ENCODE measurements at regions not wholly inside any gene's neighbourhood (a gene's known extent, or its start where the extent isn't known, plus 50 kb on each side); places are given as distances from the start of the nearest gene placed in this dataset.
A peak's percentile ranks its signal among the peaks of the same experiment; 100 is the strongest.

GRCh38 chr13:47548294-47548840, 452.7 kb downstream of the SUCLA2 start:
- H3K9me3 ChIP-seq (replicated peaks; ENCODE audit: control insufficient read depth, low read depth, low read length) = no peaks in the 10 kb centered on the region
- no peaks in the 10 kb centered on the region for H3K36me3 ChIP-seq (ENCODE audit: control insufficient read depth, insufficient read depth, low read length)
- H3K4me3 ChIP-seq (ENCODE audit: low read length) = no peak overlapping the region
- peaks cover 2% of the 10 kb centered on the region for H3K4me1 ChIP-seq (ENCODE audit: control insufficient read depth, insufficient read depth, low read length)
- no peak for DNase-seq
- H3K27me3 ChIP-seq (ENCODE audit: control insufficient read depth, insufficient read depth, low read length) = no peaks in the 10 kb centered on the region
- WGBS (ENCODE audit: insufficient coverage) = 43% methylated on average over 2 of the region's 4 CpGs
- no peak overlapping the region for H3K27ac ChIP-seq (ENCODE audit: low read length)

GRCh38 chr13:47546391-47547225, 454.5 kb downstream of the SUCLA2 start:
- H3K36me3 ChIP-seq (ENCODE audit: control insufficient read depth, insufficient read depth, low read length) = no peaks in the 10 kb centered on the region
- DNase-seq = peak; percentile 67
- H3K27me3 ChIP-seq (ENCODE audit: control insufficient read depth, insufficient read depth, low read length) = no peaks in the 10 kb centered on the region
- peaks cover 2% of the 10 kb centered on the region for H3K4me1 ChIP-seq (ENCODE audit: control insufficient read depth, insufficient read depth, low read length)
- H3K27ac ChIP-seq (ENCODE audit: low read length) = no peak overlapping the region
- no peak overlapping the region for H3K4me3 ChIP-seq (ENCODE audit: low read length)
- WGBS (ENCODE audit: insufficient coverage) = no CpG with 5 or more reads among the region's 7 CpGs
- no peaks in the 10 kb centered on the region for H3K9me3 ChIP-seq (replicated peaks; ENCODE audit: control insufficient read depth, low read depth, low read length)

GRCh38 chr13:47545201-47546024, 455.7 kb downstream of the SUCLA2 start:
- DNase-seq = peak; percentile 78
- 100% methylated on average over 1 of the region's 5 CpGs for WGBS (ENCODE audit: insufficient coverage)
- Histone ChIP-seq H3K27ac (ENCODE audit: low read length) (no peak overlapping the region), H3K4me3 (ENCODE audit: low read length) (no peak overlapping the region), H3K4me1 (ENCODE audit: control insufficient read depth, insufficient read depth, low read length) (peaks cover 2% of the 10 kb centered on the region), H3K27me3 (ENCODE audit: control insufficient read depth, insufficient read depth, low read length) (no peaks in the 10 kb centered on the region), H3K36me3 (ENCODE audit: control insufficient read depth, insufficient read depth, low read length) (no peaks in the 10 kb centered on the region), H3K9me3 (replicated peaks; ENCODE audit: control insufficient read depth, low read depth, low read length) (no peaks in the 10 kb centered on the region)

DNA sequence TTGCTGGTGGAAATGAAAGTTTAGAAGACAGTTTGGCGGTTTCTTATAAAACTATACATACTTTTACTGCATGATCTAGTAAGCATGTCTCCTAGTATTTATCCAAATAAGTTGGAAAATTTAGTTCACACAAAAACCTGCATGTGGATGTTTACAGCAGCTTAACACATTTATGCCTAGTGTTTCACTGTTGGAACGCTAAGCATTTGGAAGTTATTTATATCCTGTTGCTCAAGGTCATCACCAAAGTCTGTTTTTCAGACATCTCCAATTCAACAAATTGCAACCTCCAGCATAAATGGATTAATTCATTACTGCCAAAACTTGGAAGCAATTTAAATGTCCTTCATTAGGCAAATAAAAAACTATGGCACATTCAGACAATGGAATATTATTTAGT, 461.8 kb downstream of the SUCLA2 start:
- DNase-seq = no peak
- no CpG with 5 or more reads among the region's 2 CpGs for WGBS (ENCODE audit: insufficient coverage)
- Histone ChIP-seq H3K27me3 (ENCODE audit: control insufficient read depth, insufficient read depth, low read length) (no peaks in the 10 kb centered on the region), H3K36me3 (ENCODE audit: control insufficient read depth, insufficient read depth, low read length) (no peaks in the 10 kb centered on the region), H3K9me3 (replicated peaks; ENCODE audit: control insufficient read depth, low read depth, low read length) (no peaks in the 10 kb centered on the region), H3K27ac (ENCODE audit: low read length) (no peak overlapping the region), H3K4me1 (ENCODE audit: control insufficient read depth, insufficient read depth, low read length) (no peaks in the 10 kb centered on the region), H3K4me3 (ENCODE audit: low read length) (no peak overlapping the region)

- H3K27ac ChIP-seq (ENCODE audit: low read length) = no peak overlapping the region
- H3K36me3 ChIP-seq (ENCODE audit: control insufficient read depth, insufficient read depth, low read length) = no peaks in the 10 kb centered on the region
- 86% methylated on average over 1 of the region's 1 CpG for WGBS (ENCODE audit: insufficient coverage)
Observed at GRCh38 chr13:47523771-47524170, 477.3 kb downstream of the SUCLA2 start.

GRCh38 chr13:47521890-47522487, 479.1 kb downstream of the SUCLA2 start:
- H3K27me3 ChIP-seq (ENCODE audit: control insufficient read depth, insufficient read depth, low read length) = no peaks in the 10 kb centered on the region
- no peaks in the 10 kb centered on the region for H3K36me3 ChIP-seq (ENCODE audit: control insufficient read depth, insufficient read depth, low read length)
- WGBS (ENCODE audit: insufficient coverage) = no CpG with 5 or more reads among the region's 2 CpGs
- H3K4me3 ChIP-seq (ENCODE audit: low read length) = no peak overlapping the region
- DNase-seq = no peak
- H3K27ac ChIP-seq (ENCODE audit: low read length) = no peak overlapping the region
- H3K4me1 ChIP-seq (ENCODE audit: control insufficient read depth, insufficient read depth, low read length) = no peaks in the 10 kb centered on the region
- no peaks in the 10 kb centered on the region for H3K9me3 ChIP-seq (replicated peaks; ENCODE audit: control insufficient read depth, low read depth, low read length)

More at GRCh38 chr13:47523771-47524170, 477.3 kb downstream of the SUCLA2 start:
- no peaks in the 10 kb centered on the region for H3K27me3 ChIP-seq (ENCODE audit: control insufficient read depth, insufficient read depth, low read length)
- H3K9me3 ChIP-seq (replicated peaks; ENCODE audit: control insufficient read depth, low read depth, low read length) = no peaks in the 10 kb centered on the region
- no peak for DNase-seq
- no peaks in the 10 kb centered on the region for H3K4me1 ChIP-seq (ENCODE audit: control insufficient read depth, insufficient read depth, low read length)
- no peak overlapping the region for H3K4me3 ChIP-seq (ENCODE audit: low read length)

DNA sequence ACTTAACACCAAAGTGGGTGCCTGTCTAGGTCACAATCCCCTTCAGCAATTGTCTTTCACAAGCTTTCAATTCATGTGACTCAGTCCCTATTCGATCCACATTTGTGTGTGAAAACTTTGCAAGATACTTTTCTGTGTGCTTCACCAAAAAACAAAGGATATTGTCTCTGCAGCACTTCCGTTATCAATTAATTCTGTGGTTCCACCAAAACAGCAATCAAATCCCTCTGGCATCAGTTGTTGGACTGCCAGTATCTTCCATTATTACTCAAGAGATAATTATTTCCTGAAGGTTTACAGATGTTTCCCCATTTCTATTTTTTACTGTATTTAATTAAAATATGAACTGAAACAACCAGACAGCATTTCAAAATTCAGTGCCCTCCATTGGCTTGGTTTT, 481.4 kb downstream of the SUCLA2 start:
- DNase-seq = no peak
- no peaks in the 10 kb centered on the region for H3K4me1 ChIP-seq (ENCODE audit: control insufficient read depth, insufficient read depth, low read length)
- H3K36me3 ChIP-seq (ENCODE audit: control insufficient read depth, insufficient read depth, low read length) = no peaks in the 10 kb centered on the region
- H3K27me3 ChIP-seq (ENCODE audit: control insufficient read depth, insufficient read depth, low read length) = no peaks in the 10 kb centered on the region
- H3K9me3 ChIP-seq (replicated peaks; ENCODE audit: control insufficient read depth, low read depth, low read length) = peaks cover 2% of the 10 kb centered on the region
- H3K27ac ChIP-seq (ENCODE audit: low read length) = no peak overlapping the region
- 100% methylated on average over 1 of the region's 2 CpGs for WGBS (ENCODE audit: insufficient coverage)
- H3K4me3 ChIP-seq (ENCODE audit: low read length) = no peak overlapping the region

DNA sequence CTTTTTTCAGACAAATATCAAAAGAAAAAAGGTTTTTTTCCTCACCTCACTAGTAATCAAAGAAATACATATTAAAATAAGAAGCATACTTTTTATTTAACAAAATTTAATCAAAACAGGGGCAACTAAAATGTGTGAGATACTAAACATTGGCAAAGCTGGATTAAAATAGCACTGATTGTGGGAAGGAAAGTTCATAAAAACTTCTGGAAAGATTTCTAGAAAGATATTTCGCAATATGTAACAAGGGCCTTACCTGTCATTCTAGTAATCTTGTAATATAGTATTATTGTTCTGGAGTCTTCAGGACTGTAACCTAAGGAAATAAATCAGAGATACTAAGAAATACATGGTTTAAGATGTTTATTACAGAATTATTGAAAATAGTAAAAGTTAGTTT, 482.5 kb downstream of the SUCLA2 start:
- Histone ChIP-seq H3K36me3 (ENCODE audit: control insufficient read depth, insufficient read depth, low read length) (no peaks in the 10 kb centered on the region), H3K4me1 (ENCODE audit: control insufficient read depth, insufficient read depth, low read length) (no peaks in the 10 kb centered on the region), H3K27ac (ENCODE audit: low read length) (no peak overlapping the region), H3K9me3 (replicated peaks; ENCODE audit: control insufficient read depth, low read depth, low read length) (peaks cover 2% of the 10 kb centered on the region), H3K27me3 (ENCODE audit: control insufficient read depth, insufficient read depth, low read length) (no peaks in the 10 kb centered on the region), H3K4me3 (ENCODE audit: low read length) (no peak overlapping the region)
- no CpG with 5 or more reads among the region's 1 CpG for WGBS (ENCODE audit: insufficient coverage)
- DNase-seq = no peak

- Histone ChIP-seq H3K27me3 (ENCODE audit: control insufficient read depth, insufficient read depth, low read length) (no peaks in the 10 kb centered on the region), H3K4me3 (ENCODE audit: low read length) (no peak overlapping the region), H3K4me1 (ENCODE audit: control insufficient read depth, insufficient read depth, low read length) (no peaks in the 10 kb centered on the region), H3K27ac (ENCODE audit: low read length) (no peak overlapping the region), H3K9me3 (replicated peaks; ENCODE audit: control insufficient read depth, low read depth, low read length) (peaks cover 2% of the 10 kb centered on the region), H3K36me3 (ENCODE audit: control insufficient read depth, insufficient read depth, low read length) (no peaks in the 10 kb centered on the region)
- no peak for DNase-seq
- WGBS (ENCODE audit: insufficient coverage) = no CpG with 5 or more reads among the region's 1 CpG
Observed at GRCh38 chr13:47511647-47512046, 489.4 kb downstream of the SUCLA2 start.

Measured in muscle of leg (tissue), 3 donors.